ENCODE measurements at regions not wholly inside any gene's neighbourhood (a gene's known extent, or its start where the extent isn't known, plus 50 kb on each side); places are given as distances from the start of the nearest gene placed in this dataset.

DNA sequence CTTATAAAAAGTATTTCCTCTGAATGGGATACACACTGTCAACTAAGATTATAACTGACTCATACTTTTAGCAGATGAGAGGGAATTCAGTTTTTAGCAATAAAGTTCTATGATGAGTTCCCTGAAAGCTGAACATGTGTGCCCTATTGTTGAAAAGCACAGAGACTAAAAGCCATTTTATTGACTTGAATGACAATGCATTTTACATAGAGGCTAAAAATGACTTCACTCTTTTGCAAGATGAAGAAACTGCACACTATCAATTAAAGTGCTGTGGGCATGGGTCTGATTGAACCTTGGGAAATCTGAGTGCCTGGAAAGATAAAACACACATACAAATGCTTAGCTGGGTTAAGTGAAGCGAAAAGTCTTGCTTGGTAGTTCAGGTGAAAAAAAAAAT is 633.4 kb downstream of the PDHA2 start:
- peaks cover 15% of the 10 kb centered on the region for H3K9me3 ChIP-seq
- H3K27ac ChIP-seq: no peak overlapping the region
- no peak for TF ChIP-seq POLR2A (IDR thresholded peaks at IDR 0.05)
- TF ChIP-seq EP300 (IDR thresholded peaks at IDR 0.05): no peak
- TF ChIP-seq, protein P1, sequence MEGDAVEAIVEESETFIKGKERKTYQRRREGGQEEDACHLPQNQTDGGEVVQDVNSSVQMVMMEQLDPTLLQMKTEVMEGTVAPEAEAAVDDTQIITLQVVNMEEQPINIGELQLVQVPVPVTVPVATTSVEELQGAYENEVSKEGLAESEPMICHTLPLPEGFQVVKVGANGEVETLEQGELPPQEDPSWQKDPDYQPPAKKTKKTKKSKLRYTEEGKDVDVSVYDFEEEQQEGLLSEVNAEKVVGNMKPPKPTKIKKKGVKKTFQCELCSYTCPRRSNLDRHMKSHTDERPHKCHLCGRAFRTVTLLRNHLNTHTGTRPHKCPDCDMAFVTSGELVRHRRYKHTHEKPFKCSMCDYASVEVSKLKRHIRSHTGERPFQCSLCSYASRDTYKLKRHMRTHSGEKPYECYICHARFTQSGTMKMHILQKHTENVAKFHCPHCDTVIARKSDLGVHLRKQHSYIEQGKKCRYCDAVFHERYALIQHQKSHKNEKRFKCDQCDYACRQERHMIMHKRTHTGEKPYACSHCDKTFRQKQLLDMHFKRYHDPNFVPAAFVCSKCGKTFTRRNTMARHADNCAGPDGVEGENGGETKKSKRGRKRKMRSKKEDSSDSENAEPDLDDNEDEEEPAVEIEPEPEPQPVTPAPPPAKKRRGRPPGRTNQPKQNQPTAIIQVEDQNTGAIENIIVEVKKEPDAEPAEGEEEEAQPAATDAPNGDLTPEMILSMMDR (IDR thresholded peaks at IDR 0.05): no peak
- TF ChIP-seq POLR2AphosphoS5 (IDR thresholded peaks at IDR 0.05): no peak
- no peaks in the 10 kb centered on the region for H3K36me3 ChIP-seq
- WGBS: 70% methylated on average over 1 of the region's 1 CpG
- H3K27me3 ChIP-seq: no peaks in the 10 kb centered on the region
- no peak for DNase-seq (ENCODE audit: low spot score in 2 of 2)
- H3K4me3 ChIP-seq: no peak overlapping the region
- no peaks in the 10 kb centered on the region for H3K4me1 ChIP-seq

DNA sequence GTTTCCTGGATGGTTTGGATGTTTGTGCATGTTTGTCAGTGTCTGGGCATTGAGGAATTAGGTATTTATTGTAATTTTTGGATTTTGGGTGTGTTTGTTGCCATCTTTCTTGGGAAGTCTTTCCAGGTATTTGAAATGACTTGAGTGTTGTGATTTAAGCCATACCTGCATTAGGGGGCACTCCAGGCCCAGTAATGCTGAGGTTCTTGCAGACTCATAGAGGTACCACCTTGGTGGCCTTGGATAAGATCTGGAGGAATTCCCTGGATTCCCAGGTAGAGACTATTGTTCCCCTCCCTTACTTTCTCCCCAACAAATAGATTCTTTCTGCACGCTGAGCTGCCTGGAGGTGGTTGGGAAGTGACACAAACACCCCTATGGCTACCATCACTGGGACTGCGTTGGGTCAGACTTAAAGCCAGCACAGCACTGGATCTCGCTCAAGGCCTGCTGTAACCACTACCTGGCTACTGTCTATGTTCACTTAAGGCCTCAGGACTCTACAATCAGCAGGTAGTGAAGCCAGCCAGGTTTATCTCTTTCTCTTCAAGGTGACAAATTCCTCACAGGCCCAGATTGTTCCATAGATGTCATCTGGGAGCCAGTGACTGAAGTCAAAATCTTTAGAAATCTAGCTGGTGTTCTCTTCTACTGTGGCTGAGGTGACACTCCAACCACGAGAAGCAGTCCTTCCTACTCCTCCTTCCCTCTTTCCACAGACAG is 643.6 kb downstream of the PDHA2 start:
- TF ChIP-seq, protein P1 (IDR thresholded peaks at IDR 0.05): no peak
- TF ChIP-seq EP300 (IDR thresholded peaks at IDR 0.05): no peak
- TF ChIP-seq POLR2AphosphoS5 (IDR thresholded peaks at IDR 0.05): no peak
- TF ChIP-seq POLR2A (IDR thresholded peaks at IDR 0.05): no peak
- no peak for DNase-seq (ENCODE audit: low spot score in 2 of 2)
- Histone ChIP-seq H3K27me3 (no peaks in the 10 kb centered on the region), H3K4me3 (no peak overlapping the region), H3K27ac (no peak overlapping the region), H3K36me3 (no peaks in the 10 kb centered on the region), H3K4me1 (no peaks in the 10 kb centered on the region), H3K9me3 (peaks cover 4% of the 10 kb centered on the region)
- 79% methylated on average over 4 of the region's 4 CpGs for WGBS

DNA sequence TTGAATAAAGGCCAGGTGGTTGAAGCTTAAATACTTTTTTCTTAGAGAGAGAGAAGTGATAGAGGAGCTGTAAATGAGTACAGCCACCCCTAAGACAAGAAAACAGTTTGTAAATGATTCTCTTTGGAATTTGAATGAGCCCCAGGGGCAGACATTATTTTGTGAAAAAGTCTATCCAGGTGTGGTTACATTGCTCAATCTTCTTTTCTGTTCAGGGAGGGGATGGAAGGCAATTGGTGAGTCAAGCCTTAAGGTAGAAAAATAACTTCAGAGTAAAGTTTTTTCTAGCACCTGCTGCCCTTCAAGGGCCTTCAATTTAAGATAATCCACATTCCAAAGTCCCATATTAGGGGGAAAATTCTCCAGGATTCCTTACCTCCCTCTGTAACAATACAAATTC is 646.7 kb downstream of the PDHA2 start:
- no peaks in the 10 kb centered on the region for H3K36me3 ChIP-seq
- no peak for DNase-seq (ENCODE audit: low spot score in 2 of 2)
- H3K4me1 ChIP-seq: no peaks in the 10 kb centered on the region
- no peak overlapping the region for H3K27ac ChIP-seq
- H3K27me3 ChIP-seq: no peaks in the 10 kb centered on the region
- peaks cover 4% of the 10 kb centered on the region for H3K9me3 ChIP-seq
- TF ChIP-seq EP300 (IDR thresholded peaks at IDR 0.05) (no peak), POLR2AphosphoS5 (IDR thresholded peaks at IDR 0.05) (no peak), POLR2A (IDR thresholded peaks at IDR 0.05) (no peak)
- TF ChIP-seq, protein P1 (IDR thresholded peaks at IDR 0.05): no peak
- H3K4me3 ChIP-seq: no peak overlapping the region

DNA sequence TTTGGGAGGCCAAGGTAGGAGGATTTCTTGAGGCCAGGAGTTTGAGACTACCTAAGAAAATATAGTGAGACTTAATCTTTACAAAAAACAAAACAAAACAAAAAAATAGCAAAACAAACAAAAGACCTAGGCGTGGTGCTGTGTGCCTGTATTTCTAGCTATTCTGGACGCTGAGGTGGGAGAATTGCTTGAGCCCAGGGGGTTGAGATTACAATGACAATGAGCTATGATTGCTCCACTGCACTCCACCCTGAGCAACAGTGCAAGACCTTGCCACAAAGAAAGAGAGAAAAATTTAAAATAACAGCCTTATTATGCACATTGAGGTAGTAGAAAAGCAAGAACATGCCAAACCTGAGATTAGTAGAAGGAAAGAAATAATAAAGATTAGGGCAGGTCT is 657.7 kb downstream of the PDHA2 start:
- Histone ChIP-seq H3K36me3 (no peaks in the 10 kb centered on the region), H3K4me1 (no peaks in the 10 kb centered on the region), H3K9me3 (peaks cover 19% of the 10 kb centered on the region), H3K4me3 (no peak overlapping the region), H3K27ac (no peak overlapping the region), H3K27me3 (no peaks in the 10 kb centered on the region)
- no peak for DNase-seq (ENCODE audit: low spot score in 2 of 2)
- no peak for TF ChIP-seq POLR2A (IDR thresholded peaks at IDR 0.05)
- TF ChIP-seq POLR2AphosphoS5 (IDR thresholded peaks at IDR 0.05): no peak
- TF ChIP-seq EP300 (IDR thresholded peaks at IDR 0.05): no peak
- 88% methylated on average over 2 of the region's 2 CpGs for WGBS

DNA sequence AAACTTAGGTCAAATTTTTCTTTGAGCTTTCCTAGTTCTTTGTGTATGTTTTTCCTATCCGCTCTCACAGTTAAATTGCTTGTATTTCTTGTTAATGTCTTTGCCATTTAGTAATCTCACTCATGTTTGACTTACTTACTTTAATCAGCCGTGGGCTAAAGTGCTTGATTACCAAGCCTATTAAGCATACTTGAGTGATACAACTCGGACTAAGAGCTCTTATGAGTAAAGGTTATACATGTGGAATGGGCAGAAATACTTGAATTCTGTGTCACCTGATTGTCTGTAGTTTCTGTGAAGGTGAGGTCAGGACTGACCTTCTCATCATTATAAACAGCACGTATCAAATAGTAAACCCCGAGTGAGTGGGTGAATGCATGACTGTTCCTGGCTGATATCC is 664.5 kb downstream of the PDHA2 start:
- no peak overlapping the region for H3K4me3 ChIP-seq
- no peaks in the 10 kb centered on the region for H3K27me3 ChIP-seq
- 82% methylated on average over 5 of the region's 5 CpGs for WGBS
- H3K4me1 ChIP-seq: no peaks in the 10 kb centered on the region
- H3K27ac ChIP-seq: no peak overlapping the region
- H3K9me3 ChIP-seq: no peaks in the 10 kb centered on the region
- no peaks in the 10 kb centered on the region for H3K36me3 ChIP-seq
- TF ChIP-seq POLR2AphosphoS5 (IDR thresholded peaks at IDR 0.05) (no peak), EP300 (IDR thresholded peaks at IDR 0.05) (no peak), POLR2A (IDR thresholded peaks at IDR 0.05) (no peak)
- TF ChIP-seq, protein P1 (IDR thresholded peaks at IDR 0.05): no peak
- no peak for DNase-seq (ENCODE audit: low spot score in 2 of 2)

Data from suprapubic skin (tissue), 4 donors.